Naive B cell (primary cell): ENCODE measurements at regions not wholly inside any gene's neighbourhood (a gene's known extent, or its start where the extent isn't known, plus 50 kb on each side); places are given as distances from the start of the nearest gene placed in this dataset.

ENCODE experiments used
- ATAC-seq, 2 donors: fragments of 150-1000 bp; cut with Tn5 transposase; 2 replicates each; pipeline ENCODE4 v1.10.0; 2021; ENCODE audit warnings: low read depth in 2 of 2, mild to moderate bottlenecking in 2 of 2, moderate library complexity in 2 of 2
- DNase-seq: peaks from one replicate; pipeline ENCODE4 v3.0.0; 2022
- H3K27ac Mint-ChIP-seq, 6 donors: one replicate each; pipeline ENCODE4 v1.8.0; 2020 to 2022; ENCODE audit warnings: mild to moderate bottlenecking in 6 of 6, mixed read lengths in 6 of 6, moderate library complexity in 5 of 6, inconsistent platforms in 2 of 6
- H3K27me3 Mint-ChIP-seq, 3 donors: one replicate each; pipeline ENCODE4 v1.8.0; 2021 to 2022; ENCODE audit warnings: mixed read lengths in 3 of 3, mild to moderate bottlenecking in 1 of 3
- H3K36me3 Mint-ChIP-seq, 2 donors: one replicate each; pipeline ENCODE4 v1.8.0; 2020 to 2022; ENCODE audit warnings: mixed read lengths in 2 of 2, inconsistent platforms in 1 of 2, mild to moderate bottlenecking in 1 of 2
- H3K4me1 Mint-ChIP-seq, 3 donors: one replicate each; pipeline ENCODE4 v1.8.0; 2020 to 2022; ENCODE audit warnings: mixed read lengths in 3 of 3, inconsistent platforms in 1 of 3, mild to moderate bottlenecking in 1 of 3, moderate library complexity in 1 of 3
- H3K4me3 Mint-ChIP-seq, 8 donors: one replicate each; pipeline ENCODE4 v1.8.0; 2020 to 2022; ENCODE audit warnings: mild to moderate bottlenecking in 8 of 8, mixed read lengths in 8 of 8, moderate library complexity in 8 of 8, inconsistent platforms in 2 of 8
- H3K9me3 Mint-ChIP-seq, 7 donors: one replicate each; pipeline ENCODE4 v1.8.0; 2020 to 2022; ENCODE audit warnings: mixed read lengths in 7 of 7, mild to moderate bottlenecking in 5 of 7, inconsistent platforms in 2 of 7, moderate library complexity in 1 of 7

GRCh38 chr3:102192575-102192974 lies 242.2 kb upstream of the ZPLD1 start:
- Mint-ChIP-seq H3K36me3 (no peaks in the 10 kb centered on the region), H3K4me1 (peaks cover 0 to 4% (median 1%) of the 10 kb centered on the region in 3 donors), H3K4me3 (no peak overlapping the region), H3K9me3 (no peaks in the 10 kb centered on the region), H3K27me3 (no peaks in the 10 kb centered on the region), H3K27ac (no peak overlapping the region)
- ATAC-seq, result no peak
- no peak for DNase-seq

GRCh38 chr3:102193255-102193654 lies 241.6 kb upstream of the ZPLD1 start:
- H3K36me3 Mint-ChIP-seq, result no peaks in the 10 kb centered on the region
- ATAC-seq (no peak), DNase-seq (no peak)
- no peak overlapping the region for H3K4me3 Mint-ChIP-seq
- H3K27me3 Mint-ChIP-seq, result no peaks in the 10 kb centered on the region
- H3K4me1 Mint-ChIP-seq, result peaks cover 0 to 4% (median 1%) of the 10 kb centered on the region in 3 donors
- H3K27ac Mint-ChIP-seq, result no peak overlapping the region
- no peaks in the 10 kb centered on the region for H3K9me3 Mint-ChIP-seq

GRCh38 chr3:102194001-102194400 lies 240.8 kb upstream of the ZPLD1 start:
- Mint-ChIP-seq H3K4me3 (no peak overlapping the region), H3K27me3 (no peaks in the 10 kb centered on the region), H3K27ac (no peak overlapping the region), H3K4me1 (peaks cover 0 to 4% (median 1%) of the 10 kb centered on the region in 3 donors), H3K9me3 (no peaks in the 10 kb centered on the region), H3K36me3 (no peaks in the 10 kb centered on the region)
- DNase-seq (no peak), ATAC-seq (no peak)

GRCh38 chr3:102194760-102195159 lies 240.1 kb upstream of the ZPLD1 start:
- H3K27me3 Mint-ChIP-seq, result no peaks in the 10 kb centered on the region
- no peak overlapping the region for H3K4me3 Mint-ChIP-seq
- no peaks in the 10 kb centered on the region for H3K9me3 Mint-ChIP-seq
- no peak for ATAC-seq
- no peak overlapping the region for H3K27ac Mint-ChIP-seq
- H3K4me1 Mint-ChIP-seq, result no peaks in the 10 kb centered on the region
- no peaks in the 10 kb centered on the region for H3K36me3 Mint-ChIP-seq
- no peak for DNase-seq

- no peaks in the 10 kb centered on the region for H3K36me3 Mint-ChIP-seq
- no peaks in the 10 kb centered on the region for H3K27me3 Mint-ChIP-seq
- DNase-seq (no peak), ATAC-seq (no peak)
- H3K9me3 Mint-ChIP-seq, result no peaks in the 10 kb centered on the region
- H3K4me1 Mint-ChIP-seq, result no peaks in the 10 kb centered on the region
- peak overlapping the region in 1 of 6 donors; percentile 38 for H3K27ac Mint-ChIP-seq
- H3K4me3 Mint-ChIP-seq, result no peak overlapping the region
Measured at GRCh38 chr3:102195198-102195948, 239.4 kb upstream of the ZPLD1 start.

- no peak overlapping the region for H3K27ac Mint-ChIP-seq
- no peak for ATAC-seq
- H3K36me3 Mint-ChIP-seq, result no peaks in the 10 kb centered on the region
Measured at GRCh38 chr3:102200126-102200525, 234.7 kb upstream of the ZPLD1 start.

GRCh38 chr3:102200560-102200959 lies 234.3 kb upstream of the ZPLD1 start:
- peaks cover 0 to 6% (median 0%) of the 10 kb centered on the region in 3 donors for H3K27me3 Mint-ChIP-seq
- H3K36me3 Mint-ChIP-seq, result no peaks in the 10 kb centered on the region
- H3K27ac Mint-ChIP-seq, result no peak overlapping the region
- H3K4me3 Mint-ChIP-seq, result no peak overlapping the region
- no peak for ATAC-seq
- no peak for DNase-seq
- H3K9me3 Mint-ChIP-seq, result peaks cover 0 to 2% (median 0%) of the 10 kb centered on the region in 7 donors
- peaks cover 0 to 3% (median 0%) of the 10 kb centered on the region in 3 donors for H3K4me1 Mint-ChIP-seq

More at GRCh38 chr3:102200126-102200525, 234.7 kb upstream of the ZPLD1 start:
- DNase-seq, result no peak
- no peaks in the 10 kb centered on the region for H3K4me1 Mint-ChIP-seq
- no peak overlapping the region for H3K4me3 Mint-ChIP-seq
- peaks cover 0 to 2% (median 0%) of the 10 kb centered on the region in 7 donors for H3K9me3 Mint-ChIP-seq
- peaks cover 0 to 2% (median 0%) of the 10 kb centered on the region in 3 donors for H3K27me3 Mint-ChIP-seq

- peaks cover 0 to 8% of the 10 kb centered on the region in 2 donors for H3K36me3 Mint-ChIP-seq
- H3K27me3 Mint-ChIP-seq, result peaks cover 0 to 6% (median 5%) of the 10 kb centered on the region in 3 donors
- ATAC-seq (no peak), DNase-seq (no peak)
- H3K9me3 Mint-ChIP-seq, result peaks cover 4 to 15% (median 6%) of the 10 kb centered on the region in 7 donors
- no peak overlapping the region for H3K27ac Mint-ChIP-seq
- H3K4me1 Mint-ChIP-seq, result peaks cover 0 to 9% (median 0%) of the 10 kb centered on the region in 3 donors
- H3K4me3 Mint-ChIP-seq, result no peak overlapping the region
Measured at GRCh38 chr3:102205647-102206046, 229.2 kb upstream of the ZPLD1 start.

GRCh38 chr3:102206511-102207031 lies 228.2 kb upstream of the ZPLD1 start:
- Mint-ChIP-seq H3K9me3 (peaks cover 4 to 15% (median 6%) of the 10 kb centered on the region in 7 donors), H3K4me3 (no peak overlapping the region), H3K27me3 (peaks cover 0 to 9% (median 6%) of the 10 kb centered on the region in 3 donors), H3K36me3 (peaks cover 0 to 8% of the 10 kb centered on the region in 2 donors), H3K4me1 (peaks cover 0 to 9% (median 0%) of the 10 kb centered on the region in 3 donors), H3K27ac (no peak overlapping the region)
- no peak for DNase-seq
- no peak for ATAC-seq

- H3K9me3 Mint-ChIP-seq, result peaks cover 4 to 15% (median 6%) of the 10 kb centered on the region in 7 donors
- DNase-seq (no peak), ATAC-seq (no peak)
- H3K27me3 Mint-ChIP-seq, result peaks cover 0 to 14% (median 6%) of the 10 kb centered on the region in 3 donors
- no peak overlapping the region for H3K4me3 Mint-ChIP-seq
- H3K4me1 Mint-ChIP-seq, result peaks cover 0 to 9% (median 0%) of the 10 kb centered on the region in 3 donors
- H3K27ac Mint-ChIP-seq, result no peak overlapping the region
- peaks cover 0 to 8% of the 10 kb centered on the region in 2 donors for H3K36me3 Mint-ChIP-seq
Measured at GRCh38 chr3:102207151-102207571, 227.7 kb upstream of the ZPLD1 start.

GRCh38 chr3:102215166-102215565 lies 219.6 kb upstream of the ZPLD1 start:
- Mint-ChIP-seq H3K4me3 (no peak overlapping the region), H3K9me3 (peaks cover 0 to 3% (median 0%) of the 10 kb centered on the region in 7 donors), H3K4me1 (no peaks in the 10 kb centered on the region), H3K27me3 (peaks cover 0 to 9% (median 0%) of the 10 kb centered on the region in 3 donors), H3K27ac (peak overlapping the region in 1 of 6 donors; percentile 29), H3K36me3 (peaks cover 0 to 8% of the 10 kb centered on the region in 2 donors)
- ATAC-seq (no peak), DNase-seq (no peak)

GRCh38 chr3:102223132-102223531 lies 211.7 kb upstream of the ZPLD1 start:
- ATAC-seq (no peak), DNase-seq (no peak)
- Mint-ChIP-seq H3K36me3 (no peaks in the 10 kb centered on the region), H3K9me3 (peaks cover 0 to 3% (median 0%) of the 10 kb centered on the region in 7 donors), H3K27ac (peak overlapping the region in 1 of 6 donors; percentile 40), H3K4me1 (peaks cover 7 to 21% (median 13%) of the 10 kb centered on the region in 3 donors), H3K4me3 (no peak overlapping the region), H3K27me3 (peaks cover 0 to 11% (median 9%) of the 10 kb centered on the region in 3 donors)

- peak; percentile 20 for DNase-seq
- Mint-ChIP-seq H3K36me3 (no peaks in the 10 kb centered on the region), H3K4me3 (no peak overlapping the region), H3K27me3 (peaks cover 0 to 11% (median 9%) of the 10 kb centered on the region in 3 donors), H3K27ac (peak overlapping the region in 1 of 6 donors; percentile 51), H3K4me1 (peaks cover 7 to 23% (median 15%) of the 10 kb centered on the region in 3 donors), H3K9me3 (peaks cover 0 to 3% (median 0%) of the 10 kb centered on the region in 7 donors)
- ATAC-seq, result peak; percentile 58 to 69
Measured at GRCh38 chr3:102224171-102224570, 210.6 kb upstream of the ZPLD1 start.

GRCh38 chr3:102225005-102225404 lies 209.8 kb upstream of the ZPLD1 start:
- no peak for ATAC-seq
- Mint-ChIP-seq H3K4me1 (peaks cover 12 to 31% (median 23%) of the 10 kb centered on the region in 3 donors), H3K27me3 (peaks cover 0 to 11% (median 9%) of the 10 kb centered on the region in 3 donors), H3K9me3 (peaks cover 0 to under 1% (median 0%) of the 10 kb centered on the region in 7 donors), H3K4me3 (no peak overlapping the region), H3K36me3 (no peaks in the 10 kb centered on the region), H3K27ac (no peak overlapping the region)
- DNase-seq, result no peak
